Stomach (tissue), 4 donors: ENCODE measurements at regions not wholly inside any gene's neighbourhood (a gene's known extent, or its start where the extent isn't known, plus 50 kb on each side); places are given as distances from the start of the nearest gene placed in this dataset.
"Not testable (repeated sequence)": the region's sequence is repeated elsewhere in the genome, so short reads cannot be mapped to it uniquely, and the experiment has no call there.

Experiments
- CTCF ChIP-seq, 7 experiments: fragments of 450-650 bp in 4 of 7; fragments of 200-600 bp in 3 of 7; sonication (generic) in 3 of 7; IDR thresholded peaks; one replicate each; pipeline ENCODE4 v1.5.1; 2016 to 2019; ENCODE audit warnings: antibody characterized with exemption in 7 of 7, control low read depth in 2 of 7, mild to moderate bottlenecking in 1 of 7
- POLR2A ChIP-seq, 4 donors: fragments of 450-650 bp; IDR thresholded peaks; one replicate each; pipeline ENCODE4 v1.6.1; 2016; ENCODE audit warnings: antibody characterized with exemption in 4 of 4, control low read depth in 2 of 4, mild to moderate bottlenecking in 1 of 4, moderate library complexity in 1 of 4

- TF ChIP-seq CTCF, POLR2A (IDR thresholded peaks at IDR 0.05): not testable (repeated sequence)
These were observed 103.6 kb upstream of the PCDH20 start for GRCh38 chr13:61519214-61519613.
